Activated naive CD4-positive, alpha-beta T cell treated with anti-CD3 and anti-CD28 coated beads, Interleukin-2, amount 10 ng/mL, durations not matched to agents 7 days and 5 days (primary cell): ENCODE measurements at regions not wholly inside any gene's neighbourhood (a gene's known extent, or its start where the extent isn't known, plus 50 kb on each side); places are given as distances from the start of the nearest gene placed in this dataset.

ENCODE experiments used
- CTCF ChIA-PET: fragments of 350-600 bp; sonication (Branson Sonifier 250); formaldehyde crosslinking; loops from one replicate; lab custom pipeline; 2021; ENCODE audit warnings: antibody characterized with exemption; lab: Charles Lee
- DNase-seq: peaks from one replicate; pipeline ENCODE4 v3.0.0-alpha.2; 2020
- H3K27ac Mint-ChIP-seq: one replicate; pipeline ENCODE4 v1.8.0; 2021; ENCODE audit warnings: mild to moderate bottlenecking, moderate library complexity, mixed read lengths
- H3K27me3 Mint-ChIP-seq: one replicate; pipeline ENCODE4 v1.8.0; 2021; ENCODE audit warnings: mild to moderate bottlenecking, mixed read lengths
- H3K36me3 Mint-ChIP-seq: one replicate; pipeline ENCODE4 v1.8.0; 2021; ENCODE audit warnings: mixed read lengths
- H3K4me1 Mint-ChIP-seq: one replicate; pipeline ENCODE4 v1.8.0; 2021; ENCODE audit warnings: mixed read lengths
- H3K4me3 Mint-ChIP-seq: one replicate; pipeline ENCODE4 v1.8.0; 2021; ENCODE audit warnings: mild to moderate bottlenecking, moderate library complexity, mixed read lengths
- H3K9me3 Mint-ChIP-seq: one replicate; pipeline ENCODE4 v1.8.0; 2021; ENCODE audit warnings: mixed read lengths

- no peaks in the 10 kb centered on the region for H3K27me3 Mint-ChIP-seq
- CTCF ChIA-PET = no interaction called here
- no peak overlapping the region for H3K27ac Mint-ChIP-seq
- no peaks in the 10 kb centered on the region for H3K36me3 Mint-ChIP-seq
- peaks cover 1% of the 10 kb centered on the region for H3K9me3 Mint-ChIP-seq
- peaks cover 7% of the 10 kb centered on the region for H3K4me1 Mint-ChIP-seq
- DNase-seq = no peak
- H3K4me3 Mint-ChIP-seq = no peak overlapping the region
These were observed 1236.0 kb downstream of the MAT2B start for GRCh38 chr5:164741376-164741775.

DNA sequence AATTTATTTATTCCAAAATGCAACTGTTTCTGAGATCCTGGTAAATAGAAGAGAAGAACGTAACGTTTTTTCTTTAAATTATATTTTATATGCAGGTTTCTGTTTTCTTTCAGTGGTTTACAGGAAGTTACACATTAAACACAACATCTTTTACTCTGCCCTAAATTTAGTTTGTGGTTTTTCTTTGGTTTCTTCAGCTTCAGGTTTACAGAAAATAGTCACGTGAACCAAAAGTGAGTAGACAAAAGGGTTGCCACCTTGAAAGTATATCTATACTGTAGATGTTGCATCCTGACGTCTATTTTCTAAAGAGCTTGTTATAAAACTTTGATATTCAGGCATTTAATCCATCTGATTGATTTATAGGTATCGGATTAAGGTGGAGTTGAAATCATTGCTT, 1236.6 kb downstream of the MAT2B start:
- H3K4me3 Mint-ChIP-seq = no peak overlapping the region
- no peaks in the 10 kb centered on the region for H3K36me3 Mint-ChIP-seq
- peaks cover 1% of the 10 kb centered on the region for H3K9me3 Mint-ChIP-seq
- no peak overlapping the region for H3K27ac Mint-ChIP-seq
- CTCF ChIA-PET = no interaction called here
- H3K4me1 Mint-ChIP-seq = peaks cover 7% of the 10 kb centered on the region
- no peaks in the 10 kb centered on the region for H3K27me3 Mint-ChIP-seq
- no peak for DNase-seq

DNA sequence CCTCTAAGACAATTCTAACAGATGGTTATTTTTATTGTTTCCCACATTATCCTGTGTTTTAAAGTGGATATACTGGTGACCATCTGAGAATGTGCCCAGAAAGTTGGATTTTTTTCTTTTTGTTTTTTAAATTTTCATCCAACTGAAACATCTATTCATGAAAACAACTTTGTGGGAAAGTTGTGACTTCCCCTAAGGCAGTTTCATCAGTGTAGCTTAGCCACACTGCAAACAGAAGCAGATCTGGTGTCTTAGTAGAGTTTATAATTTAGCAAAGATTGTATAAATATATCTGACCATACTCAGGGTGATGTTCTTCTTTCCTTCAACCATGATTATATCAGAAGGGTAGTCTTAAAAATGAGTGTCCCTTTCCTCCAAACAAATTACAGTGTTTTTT, 1241.3 kb downstream of the MAT2B start:
- no peak for DNase-seq
- Mint-ChIP-seq H3K4me1 (peaks cover 3% of the 10 kb centered on the region), H3K4me3 (no peak overlapping the region), H3K9me3 (no peaks in the 10 kb centered on the region), H3K36me3 (no peaks in the 10 kb centered on the region), H3K27me3 (no peaks in the 10 kb centered on the region), H3K27ac (no peak overlapping the region)
- CTCF ChIA-PET = no interaction called here

- H3K27me3 Mint-ChIP-seq = no peaks in the 10 kb centered on the region
- H3K4me3 Mint-ChIP-seq = no peak overlapping the region
- H3K9me3 Mint-ChIP-seq = no peaks in the 10 kb centered on the region
- no peak overlapping the region for H3K27ac Mint-ChIP-seq
- CTCF ChIA-PET = no interaction called here
- no peaks in the 10 kb centered on the region for H3K4me1 Mint-ChIP-seq
- no peak for DNase-seq
- H3K36me3 Mint-ChIP-seq = no peaks in the 10 kb centered on the region
These were observed 1242.0 kb downstream of the MAT2B start for GRCh38 chr5:164747371-164747770.

DNA sequence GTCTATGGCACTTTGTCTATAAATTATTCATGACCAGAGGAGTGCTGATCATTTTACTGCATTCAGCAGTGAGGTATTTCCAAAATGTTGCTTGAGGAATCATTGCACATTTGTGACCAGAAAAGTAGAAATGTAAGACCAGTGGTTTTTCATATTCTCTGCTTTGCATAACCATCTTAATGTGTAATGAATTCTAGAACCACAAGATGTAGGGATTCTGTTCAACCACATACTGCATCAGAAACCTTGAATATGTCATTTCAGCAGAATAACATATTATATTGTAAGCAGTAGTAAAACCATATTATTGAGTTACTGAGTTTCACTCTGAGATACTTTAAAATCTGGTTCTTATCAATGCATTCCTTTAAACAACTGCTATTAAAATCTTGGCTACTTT, 1243.4 kb downstream of the MAT2B start:
- no peak for DNase-seq
- no peak overlapping the region for H3K27ac Mint-ChIP-seq
- no peaks in the 10 kb centered on the region for H3K4me1 Mint-ChIP-seq
- no peaks in the 10 kb centered on the region for H3K36me3 Mint-ChIP-seq
- CTCF ChIA-PET = no interaction called here
- no peaks in the 10 kb centered on the region for H3K27me3 Mint-ChIP-seq
- no peaks in the 10 kb centered on the region for H3K9me3 Mint-ChIP-seq
- H3K4me3 Mint-ChIP-seq = no peak overlapping the region

- CTCF ChIA-PET = no interaction called here
- H3K36me3 Mint-ChIP-seq = no peaks in the 10 kb centered on the region
- no peaks in the 10 kb centered on the region for H3K9me3 Mint-ChIP-seq
- no peaks in the 10 kb centered on the region for H3K4me1 Mint-ChIP-seq
- no peak overlapping the region for H3K4me3 Mint-ChIP-seq
- DNase-seq = no peak
- no peaks in the 10 kb centered on the region for H3K27me3 Mint-ChIP-seq
- no peak overlapping the region for H3K27ac Mint-ChIP-seq
These were observed 1248.0 kb downstream of the MAT2B start for GRCh38 chr5:164753434-164753833.

DNA sequence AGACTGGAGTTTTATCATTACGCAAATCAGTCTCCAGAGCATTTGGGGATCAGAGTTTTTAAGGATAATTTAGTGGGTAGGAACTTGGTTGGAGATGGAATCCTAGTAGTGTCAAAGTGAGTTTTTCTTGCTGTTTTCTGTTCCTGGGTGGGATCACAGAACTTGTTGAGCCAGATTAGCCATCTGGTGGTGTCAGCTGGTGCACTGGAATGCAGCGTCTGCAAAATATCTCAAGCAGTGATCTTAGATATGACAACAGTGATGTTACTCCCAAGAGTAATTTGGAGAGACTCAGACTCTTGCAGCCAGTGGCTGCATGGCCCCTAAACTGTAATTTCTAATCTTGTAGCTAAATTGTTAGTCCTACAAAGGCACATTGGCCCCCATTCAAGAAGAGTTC, 1257.8 kb downstream of the MAT2B start:
- DNase-seq = no peak
- H3K4me1 Mint-ChIP-seq = no peaks in the 10 kb centered on the region
- no peaks in the 10 kb centered on the region for H3K36me3 Mint-ChIP-seq
- peaks cover 19% of the 10 kb centered on the region for H3K9me3 Mint-ChIP-seq
- no peak overlapping the region for H3K4me3 Mint-ChIP-seq
- CTCF ChIA-PET = no interaction called here
- H3K27me3 Mint-ChIP-seq = no peaks in the 10 kb centered on the region
- no peak overlapping the region for H3K27ac Mint-ChIP-seq

DNA sequence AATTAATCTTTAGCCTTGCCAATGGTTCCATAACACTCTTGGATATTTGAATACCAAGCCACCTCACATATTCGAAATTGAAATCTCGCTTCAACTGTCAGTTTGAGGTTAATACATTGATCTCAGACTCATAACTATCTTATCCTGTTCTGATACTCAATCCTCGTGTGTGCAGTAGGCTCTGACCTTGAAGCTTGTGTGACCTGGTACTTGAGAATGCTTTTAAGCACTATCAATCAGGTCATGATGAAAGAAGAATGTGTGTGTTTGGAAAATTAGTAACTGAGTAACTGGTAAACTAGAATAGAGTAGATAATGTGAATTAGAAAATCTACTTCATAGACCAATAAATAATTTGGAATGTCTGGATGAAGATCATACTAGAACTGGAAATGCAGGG, 1266.7 kb downstream of the MAT2B start:
- no peak overlapping the region for H3K4me3 Mint-ChIP-seq
- no peaks in the 10 kb centered on the region for H3K27me3 Mint-ChIP-seq
- H3K36me3 Mint-ChIP-seq = no peaks in the 10 kb centered on the region
- CTCF ChIA-PET = no interaction called here
- no peaks in the 10 kb centered on the region for H3K4me1 Mint-ChIP-seq
- peaks cover 19% of the 10 kb centered on the region for H3K9me3 Mint-ChIP-seq
- DNase-seq = no peak
- H3K27ac Mint-ChIP-seq = no peak overlapping the region

DNA sequence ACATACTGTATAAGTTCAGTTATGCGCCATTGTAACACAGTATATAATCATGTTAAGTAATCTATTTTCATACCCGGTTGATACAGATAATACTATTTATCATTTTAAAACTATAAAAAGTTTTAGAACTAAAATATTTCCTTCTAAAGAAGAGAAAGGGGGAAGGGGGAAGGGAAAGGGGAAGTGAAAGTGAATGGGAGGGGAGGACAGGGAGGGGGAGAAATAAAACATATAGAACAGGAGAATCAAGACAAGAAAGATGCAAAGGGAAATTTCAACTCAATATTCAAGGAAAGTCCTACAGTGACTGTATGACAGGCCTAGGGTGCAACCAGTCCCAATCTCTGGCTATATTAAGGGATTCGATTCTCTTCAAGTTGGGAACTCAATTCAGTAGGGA, 1278.8 kb downstream of the MAT2B start:
- no peak for DNase-seq
- Mint-ChIP-seq H3K27ac (no peak overlapping the region), H3K9me3 (no peaks in the 10 kb centered on the region), H3K36me3 (no peaks in the 10 kb centered on the region), H3K4me3 (no peak overlapping the region), H3K27me3 (no peaks in the 10 kb centered on the region), H3K4me1 (no peaks in the 10 kb centered on the region)
- CTCF ChIA-PET = no interaction called here

- no peak for DNase-seq
- peaks cover 14% of the 10 kb centered on the region for H3K9me3 Mint-ChIP-seq
- no peaks in the 10 kb centered on the region for H3K27me3 Mint-ChIP-seq
- no peak overlapping the region for H3K27ac Mint-ChIP-seq
- CTCF ChIA-PET = no interaction called here
- no peaks in the 10 kb centered on the region for H3K36me3 Mint-ChIP-seq
- no peaks in the 10 kb centered on the region for H3K4me1 Mint-ChIP-seq
- no peak overlapping the region for H3K4me3 Mint-ChIP-seq
These were observed 1292.7 kb downstream of the MAT2B start for GRCh38 chr5:164798110-164798509.

DNA sequence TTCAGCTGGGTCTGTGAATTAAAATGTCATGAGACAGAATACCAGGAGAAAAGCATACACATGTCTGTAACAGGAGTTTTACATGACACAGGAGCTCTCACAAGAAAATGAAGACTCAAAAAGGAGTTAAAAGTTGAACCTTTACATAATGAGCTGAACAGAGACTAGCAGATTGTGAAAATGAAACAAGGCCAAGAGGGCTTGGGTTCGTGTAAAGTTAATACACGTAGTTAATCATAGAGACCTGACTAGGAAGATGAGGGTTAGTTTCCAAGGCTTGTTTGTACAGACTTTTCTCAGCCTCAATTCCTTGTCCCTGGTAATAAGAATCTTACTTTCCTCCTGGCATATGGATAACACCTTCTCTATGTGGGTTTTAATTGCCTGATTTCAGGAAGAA, 1294.0 kb downstream of the MAT2B start:
- CTCF ChIA-PET = no interaction called here
- Mint-ChIP-seq H3K36me3 (no peaks in the 10 kb centered on the region), H3K27ac (no peak overlapping the region), H3K9me3 (peaks cover 14% of the 10 kb centered on the region), H3K4me1 (no peaks in the 10 kb centered on the region), H3K4me3 (no peak overlapping the region), H3K27me3 (no peaks in the 10 kb centered on the region)
- DNase-seq = no peak

- H3K36me3 Mint-ChIP-seq = no peaks in the 10 kb centered on the region
- H3K9me3 Mint-ChIP-seq = peaks cover 14% of the 10 kb centered on the region
- CTCF ChIA-PET = no interaction called here
- H3K4me1 Mint-ChIP-seq = no peaks in the 10 kb centered on the region
- no peak overlapping the region for H3K27ac Mint-ChIP-seq
- DNase-seq = no peak
- H3K4me3 Mint-ChIP-seq = no peak overlapping the region
- no peaks in the 10 kb centered on the region for H3K27me3 Mint-ChIP-seq
These were observed 1296.5 kb downstream of the MAT2B start for GRCh38 chr5:164801910-164802309.

DNA sequence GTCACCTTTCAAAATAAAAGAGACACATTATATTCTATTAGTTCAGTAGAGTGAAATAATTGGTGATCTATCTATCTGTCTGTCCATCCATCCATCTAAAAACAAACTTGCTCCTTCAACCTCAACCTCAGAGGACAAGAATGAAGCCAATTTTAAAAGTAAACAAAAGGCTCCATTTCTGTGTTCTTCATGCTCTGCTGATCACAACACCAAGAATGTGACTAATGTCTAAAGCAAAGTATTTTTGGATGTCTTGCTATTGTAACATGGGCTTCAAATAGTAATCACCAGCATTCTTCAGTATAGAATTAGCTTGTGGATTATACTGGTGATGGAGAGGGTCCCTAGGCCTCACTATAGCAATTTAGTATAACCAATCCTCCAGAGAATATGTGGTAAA, 1304.4 kb downstream of the MAT2B start:
- DNase-seq = no peak
- no peaks in the 10 kb centered on the region for H3K9me3 Mint-ChIP-seq
- no peak overlapping the region for H3K27ac Mint-ChIP-seq
- CTCF ChIA-PET = no interaction called here
- H3K4me3 Mint-ChIP-seq = no peak overlapping the region
- H3K27me3 Mint-ChIP-seq = no peaks in the 10 kb centered on the region
- H3K4me1 Mint-ChIP-seq = no peaks in the 10 kb centered on the region
- H3K36me3 Mint-ChIP-seq = no peaks in the 10 kb centered on the region

- no peaks in the 10 kb centered on the region for H3K27me3 Mint-ChIP-seq
- no peak for DNase-seq
- H3K27ac Mint-ChIP-seq = no peak overlapping the region
- CTCF ChIA-PET = no interaction called here
- H3K36me3 Mint-ChIP-seq = no peaks in the 10 kb centered on the region
- no peak overlapping the region for H3K4me3 Mint-ChIP-seq
- H3K9me3 Mint-ChIP-seq = peaks cover 3% of the 10 kb centered on the region
- H3K4me1 Mint-ChIP-seq = no peaks in the 10 kb centered on the region
These were observed 1313.0 kb downstream of the MAT2B start for GRCh38 chr5:164818445-164818844.

GRCh38 chr5:164824671-164825070, 1319.3 kb downstream of the MAT2B start:
- Mint-ChIP-seq H3K27ac (no peak overlapping the region), H3K27me3 (no peaks in the 10 kb centered on the region), H3K36me3 (no peaks in the 10 kb centered on the region), H3K9me3 (peaks cover 3% of the 10 kb centered on the region), H3K4me1 (no peaks in the 10 kb centered on the region), H3K4me3 (no peak overlapping the region)
- CTCF ChIA-PET = no interaction called here
- no peak for DNase-seq

DNA sequence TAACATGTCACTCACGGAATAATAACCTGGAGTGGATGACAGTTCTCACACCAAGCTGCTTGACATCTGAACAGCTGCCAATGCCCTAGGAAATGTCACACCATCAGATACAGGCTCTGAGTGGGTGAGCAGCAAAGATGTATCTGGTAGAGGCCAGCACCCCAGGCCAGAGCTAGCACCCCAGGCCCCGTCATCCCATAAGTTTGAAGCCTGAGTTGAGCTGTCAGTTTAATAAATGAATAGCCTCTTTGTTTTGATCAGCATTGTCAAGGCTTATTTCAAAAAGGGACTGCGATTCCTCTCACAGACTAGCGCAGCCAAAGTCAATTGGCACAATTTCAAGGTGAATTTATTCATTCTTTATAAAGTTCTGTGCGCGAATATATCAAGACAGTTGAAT, 1327.1 kb downstream of the MAT2B start:
- H3K36me3 Mint-ChIP-seq = no peaks in the 10 kb centered on the region
- no peaks in the 10 kb centered on the region for H3K27me3 Mint-ChIP-seq
- CTCF ChIA-PET = no interaction called here
- no peak overlapping the region for H3K4me3 Mint-ChIP-seq
- peaks cover 5% of the 10 kb centered on the region for H3K9me3 Mint-ChIP-seq
- H3K4me1 Mint-ChIP-seq = no peaks in the 10 kb centered on the region
- DNase-seq = no peak
- no peak overlapping the region for H3K27ac Mint-ChIP-seq
